HG03354 (cell line): ENCODE measurements at regions not wholly inside any gene's neighbourhood (a gene's known extent, or its start where the extent isn't known, plus 50 kb on each side); places are given as distances from the start of the nearest gene placed in this dataset.

Experiments
- ATAC-seq: cut with Tn5 transposase; IDR thresholded peaks from one replicate; pipeline ENCODE4 v1.9.1; 2021; ENCODE audit warnings: mild to moderate bottlenecking; ENCODE audit not compliant: unreplicated experiment, poor library complexity, severe bottlenecking

- peak; percentile 51 for ATAC-seq
Observed at GRCh38 chr2:191783416-191783815, 63.5 kb downstream of the CAVIN2 start.
